DOHH2 (cell line): ENCODE measurements at regions not wholly inside any gene's neighbourhood (a gene's known extent, or its start where the extent isn't known, plus 50 kb on each side); places are given as distances from the start of the nearest gene placed in this dataset.

ENCODE experiments used
- H3F3A ChIP-seq: fragments of 200-600 bp; sonication (generic), shearing (Covaris generic); 2 replicates; pipeline ENCODE4 v1.6.0; 2016; ENCODE audit warnings: antibody characterized with exemption, mild to moderate bottlenecking; ENCODE audit not compliant: control insufficient read depth, insufficient read depth
- H3K27ac ChIP-seq: fragments of 200-600 bp; sonication (generic); 2 replicates; pipeline ENCODE4 v1.5.1; 2014; ENCODE audit warnings: low read depth, mild to moderate bottlenecking, low read length, moderate library complexity
- H3K27me3 ChIP-seq: fragments of 200-600 bp; sonication (generic); 2 replicates; pipeline ENCODE4 v1.6.1; 2014; ENCODE audit warnings: mild to moderate bottlenecking, low read length, mixed read lengths; ENCODE audit not compliant: control insufficient read depth
- H3K36me3 ChIP-seq: fragments of 200-600 bp; sonication (generic); 2 replicates; pipeline ENCODE4 v1.6.1; 2014; ENCODE audit warnings: mild to moderate bottlenecking, low read length, moderate library complexity, mixed read lengths; ENCODE audit not compliant: control insufficient read depth
- H3K4me1 ChIP-seq: fragments of 200-600 bp; sonication (generic); 2 replicates; pipeline ENCODE4 v1.6.1; 2014; ENCODE audit warnings: mild to moderate bottlenecking, low read length, mixed read lengths; ENCODE audit not compliant: control insufficient read depth
- H3K4me2 ChIP-seq: fragments of 200-600 bp; sonication (generic); 2 replicates; pipeline ENCODE4 v1.6.0; 2014; ENCODE audit warnings: mild to moderate bottlenecking, low read length, moderate library complexity
- H3K4me3 ChIP-seq: fragments of 200-600 bp; sonication (generic); 2 replicates; pipeline ENCODE4 v1.5.1; 2014; ENCODE audit warnings: mild to moderate bottlenecking, low read length, mixed read lengths
- H3K79me2 ChIP-seq: fragments of 200-600 bp; sonication (generic); 2 replicates; pipeline ENCODE4 v1.6.1; 2014; ENCODE audit warnings: mild to moderate bottlenecking, low read length, mixed read lengths; ENCODE audit not compliant: control insufficient read depth
- H3K9me2 ChIP-seq: fragments of 200-600 bp; sonication (generic); replicated peaks from 2 replicates; pipeline ENCODE4 v1.6.1; 2014; ENCODE audit warnings: mild to moderate bottlenecking, low read length, mixed read lengths; ENCODE audit not compliant: control insufficient read depth
- H3K9me3 ChIP-seq: fragments of 200-600 bp; sonication (generic); 2 replicates; pipeline ENCODE4 v1.6.1; 2014; ENCODE audit warnings: antibody characterized with exemption, low read length, mixed read lengths; ENCODE audit not compliant: control insufficient read depth, insufficient read depth
- H4K20me1 ChIP-seq: fragments of 200-600 bp; sonication (generic); 2 replicates; pipeline ENCODE4 v1.6.0; 2014; ENCODE audit warnings: low read depth, mild to moderate bottlenecking, antibody characterized with exemption, low read length, moderate library complexity; ENCODE audit not compliant: control insufficient read depth, insufficient read depth
- CTCF ChIP-seq: fragments of 200-600 bp; sonication (generic); IDR thresholded peaks from one replicate; pipeline ENCODE4 v1.5.1; 2014; ENCODE audit warnings: antibody characterized with exemption, mild to moderate bottlenecking, low read depth, low read length; ENCODE audit not compliant: poor library complexity, severe bottlenecking
- EZH2phosphoT487 ChIP-seq: fragments of 200-600 bp; sonication (generic); IDR thresholded peaks from 2 replicates; pipeline ENCODE4 v1.6.1; 2017; ENCODE audit warnings: borderline replicate concordance, mild to moderate bottlenecking, antibody characterized with exemption, low read length, moderate library complexity, mixed read lengths

GRCh38 chr14:97106609-97107008 lies 309.4 kb downstream of the VRK1 start:
- no peaks in the 10 kb centered on the region for H3K4me1 ChIP-seq
- no peak for TF ChIP-seq EZH2phosphoT487
- TF ChIP-seq CTCF, result no peak
- no peaks in the 10 kb centered on the region for H3K27me3 ChIP-seq
- no peaks in the 10 kb centered on the region for H3F3A ChIP-seq
- H4K20me1 ChIP-seq, result no peaks in the 10 kb centered on the region
- H3K9me3 ChIP-seq, result no peaks in the 10 kb centered on the region
- no peaks in the 10 kb centered on the region for H3K9me2 ChIP-seq
- H3K36me3 ChIP-seq, result no peaks in the 10 kb centered on the region
- no peak overlapping the region for H3K27ac ChIP-seq
- no peak overlapping the region for H3K4me2 ChIP-seq
- H3K4me3 ChIP-seq, result no peak overlapping the region
- no peaks in the 10 kb centered on the region for H3K79me2 ChIP-seq

- Histone ChIP-seq H3F3A (no peaks in the 10 kb centered on the region), H3K36me3 (no peaks in the 10 kb centered on the region), H3K4me2 (no peak overlapping the region), H3K79me2 (no peaks in the 10 kb centered on the region), H4K20me1 (no peaks in the 10 kb centered on the region), H3K27ac (no peak overlapping the region), H3K4me1 (no peaks in the 10 kb centered on the region), H3K9me2 (no peaks in the 10 kb centered on the region), H3K9me3 (no peaks in the 10 kb centered on the region), H3K27me3 (no peaks in the 10 kb centered on the region), H3K4me3 (no peak overlapping the region)
- TF ChIP-seq EZH2phosphoT487 (no peak), CTCF (no peak)
Observed at GRCh38 chr14:97107080-97107479, 309.9 kb downstream of the VRK1 start.

- Histone ChIP-seq H4K20me1 (no peaks in the 10 kb centered on the region), H3K9me2 (no peaks in the 10 kb centered on the region), H3K27ac (no peak overlapping the region), H3K4me2 (no peak overlapping the region), H3K79me2 (no peaks in the 10 kb centered on the region), H3K4me3 (no peak overlapping the region), H3K9me3 (no peaks in the 10 kb centered on the region), H3K4me1 (no peaks in the 10 kb centered on the region), H3K36me3 (no peaks in the 10 kb centered on the region), H3K27me3 (no peaks in the 10 kb centered on the region), H3F3A (no peaks in the 10 kb centered on the region)
- TF ChIP-seq EZH2phosphoT487 (no peak), CTCF (no peak)
Observed at GRCh38 chr14:97107760-97108159, 310.6 kb downstream of the VRK1 start.

GRCh38 chr14:97109234-97109633 lies 312.1 kb downstream of the VRK1 start:
- no peaks in the 10 kb centered on the region for H3K27me3 ChIP-seq
- no peak overlapping the region for H3K27ac ChIP-seq
- H3K4me1 ChIP-seq, result no peaks in the 10 kb centered on the region
- no peak for TF ChIP-seq EZH2phosphoT487
- no peak for TF ChIP-seq CTCF
- H3F3A ChIP-seq, result no peaks in the 10 kb centered on the region
- no peak overlapping the region for H3K4me2 ChIP-seq
- H3K4me3 ChIP-seq, result no peak overlapping the region
- no peaks in the 10 kb centered on the region for H4K20me1 ChIP-seq
- no peaks in the 10 kb centered on the region for H3K36me3 ChIP-seq
- no peaks in the 10 kb centered on the region for H3K9me2 ChIP-seq
- H3K79me2 ChIP-seq, result no peaks in the 10 kb centered on the region
- H3K9me3 ChIP-seq, result no peaks in the 10 kb centered on the region
